Smooth muscle cell (in vitro differentiated cells): ENCODE measurements at regions not wholly inside any gene's neighbourhood (a gene's known extent, or its start where the extent isn't known, plus 50 kb on each side); places are given as distances from the start of the nearest gene placed in this dataset.

Experiments
- DNase-seq: peaks from one replicate; lab custom pipeline; 2025; ENCODE audit not compliant: unreplicated experiment; lab: John Stamatoyannopoulos, UW
- H2AFZ ChIP-seq: fragments of 200-600 bp; sonication (generic); 2 replicates; pipeline ENCODE4 v1.6.0; 2016; ENCODE audit warnings: antibody characterized with exemption, low read depth, mild to moderate bottlenecking
- H3F3A ChIP-seq: fragments of 200-600 bp; sonication (generic); 2 replicates; pipeline ENCODE4 v1.6.0; 2017; ENCODE audit warnings: antibody characterized with exemption, low read depth
- H3K27ac ChIP-seq: fragments of 200-600 bp; sonication (generic); 2 replicates; pipeline ENCODE4 v1.5.1; 2016; ENCODE audit warnings: low read depth, mild to moderate bottlenecking
- H3K27me3 ChIP-seq: fragments of 200-600 bp; sonication (generic); 2 replicates; pipeline ENCODE4 v1.6.1; 2016; ENCODE audit warnings: low read depth, mild to moderate bottlenecking
- H3K36me3 ChIP-seq: fragments of 200-600 bp; sonication (generic); 2 replicates; pipeline ENCODE4 v1.5.1; 2016; ENCODE audit warnings: low read depth
- H3K4me1 ChIP-seq: fragments of 200-600 bp; sonication (generic); 2 replicates; pipeline ENCODE4 v1.5.1; 2016; ENCODE audit warnings: low read depth
- H3K4me2 ChIP-seq: fragments of 200-600 bp; sonication (generic); 2 replicates; pipeline ENCODE4 v1.6.0; 2016; ENCODE audit warnings: mild to moderate bottlenecking
- H3K4me3 ChIP-seq: fragments of 200-600 bp; sonication (generic); 2 replicates; pipeline ENCODE4 v1.5.1; 2016; ENCODE audit warnings: mild to moderate bottlenecking
- H3K79me2 ChIP-seq: fragments of 200-600 bp; sonication (generic); 2 replicates; pipeline ENCODE4 v1.6.0; 2016; ENCODE audit warnings: low read depth, mild to moderate bottlenecking
- H3K9ac ChIP-seq: fragments of 200-600 bp; sonication (generic); 2 replicates; pipeline ENCODE4 v1.6.0; 2016; ENCODE audit warnings: low read depth
- H3K9me3 ChIP-seq: fragments of 200-600 bp; sonication (generic); replicated peaks from 2 replicates; pipeline ENCODE4 v1.5.1; 2016; ENCODE audit warnings: low read depth
- H4K20me1 ChIP-seq: fragments of 200-600 bp; sonication (generic); 2 replicates; pipeline ENCODE4 v1.6.0; 2016; ENCODE audit warnings: low read depth
- WGBS: methylation state at CpG from one replicate; pipeline ENCODE4 v1.1.7; 2016; ENCODE audit warnings: low lambda C conversion rate; 5-methylcytosine and 5-hydroxymethylcytosine counted together
- TF ChIP-seq, protein P1 (sequence below): fragments of 200-600 bp; sonication (generic); IDR thresholded peaks from 2 replicates; pipeline ENCODE4 v1.5.1; 2017; ENCODE audit warnings: borderline replicate concordance, mild to moderate bottlenecking, antibody characterized with exemption; ENCODE audit not compliant: insufficient read depth, poor library complexity, severe bottlenecking

DNA sequence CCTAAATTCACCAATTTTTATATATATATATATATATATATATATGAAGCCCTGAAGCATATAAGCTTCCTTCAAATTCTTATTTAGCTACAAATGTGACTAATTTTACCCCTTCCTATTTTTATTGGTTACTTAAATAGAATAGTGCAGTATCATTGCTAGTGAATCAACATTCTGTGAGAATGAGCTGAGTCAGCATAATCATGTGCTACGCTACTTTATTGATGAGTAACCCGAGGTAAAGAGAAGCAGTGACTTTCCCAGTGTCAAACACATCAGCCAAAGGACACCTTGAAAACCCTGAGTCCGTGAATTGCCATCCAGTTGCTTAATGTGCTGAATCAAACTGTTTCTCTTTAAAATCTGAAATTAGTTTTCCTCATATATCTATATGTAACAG lies 546.2 kb downstream of the DMRTA1 start:
- TF ChIP-seq, protein P1, sequence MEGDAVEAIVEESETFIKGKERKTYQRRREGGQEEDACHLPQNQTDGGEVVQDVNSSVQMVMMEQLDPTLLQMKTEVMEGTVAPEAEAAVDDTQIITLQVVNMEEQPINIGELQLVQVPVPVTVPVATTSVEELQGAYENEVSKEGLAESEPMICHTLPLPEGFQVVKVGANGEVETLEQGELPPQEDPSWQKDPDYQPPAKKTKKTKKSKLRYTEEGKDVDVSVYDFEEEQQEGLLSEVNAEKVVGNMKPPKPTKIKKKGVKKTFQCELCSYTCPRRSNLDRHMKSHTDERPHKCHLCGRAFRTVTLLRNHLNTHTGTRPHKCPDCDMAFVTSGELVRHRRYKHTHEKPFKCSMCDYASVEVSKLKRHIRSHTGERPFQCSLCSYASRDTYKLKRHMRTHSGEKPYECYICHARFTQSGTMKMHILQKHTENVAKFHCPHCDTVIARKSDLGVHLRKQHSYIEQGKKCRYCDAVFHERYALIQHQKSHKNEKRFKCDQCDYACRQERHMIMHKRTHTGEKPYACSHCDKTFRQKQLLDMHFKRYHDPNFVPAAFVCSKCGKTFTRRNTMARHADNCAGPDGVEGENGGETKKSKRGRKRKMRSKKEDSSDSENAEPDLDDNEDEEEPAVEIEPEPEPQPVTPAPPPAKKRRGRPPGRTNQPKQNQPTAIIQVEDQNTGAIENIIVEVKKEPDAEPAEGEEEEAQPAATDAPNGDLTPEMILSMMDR: no peak
- no peak overlapping the region for H2AFZ ChIP-seq
- DNase-seq: no peak

GRCh38 chr9:22997923-22998322 lies 551.3 kb downstream of the DMRTA1 start:
- H3K79me2 ChIP-seq: no peaks in the 10 kb centered on the region
- TF ChIP-seq, protein P1: no peak
- DNase-seq: no peak
- no peak overlapping the region for H3K4me2 ChIP-seq
- 90% methylated on average over 4 of the region's 4 CpGs for WGBS
- H3K27me3 ChIP-seq: no peaks in the 10 kb centered on the region
- H3F3A ChIP-seq: no peaks in the 10 kb centered on the region
- H3K36me3 ChIP-seq: no peaks in the 10 kb centered on the region
- H3K4me1 ChIP-seq: no peaks in the 10 kb centered on the region
- H3K4me3 ChIP-seq: no peak overlapping the region
- H3K27ac ChIP-seq: no peak overlapping the region
- H3K9ac ChIP-seq: no peak overlapping the region
- H3K9me3 ChIP-seq: peaks cover 10% of the 10 kb centered on the region
- H2AFZ ChIP-seq: no peak overlapping the region
- H4K20me1 ChIP-seq: no peaks in the 10 kb centered on the region

More for the DNA sequence above, 546.2 kb downstream of the DMRTA1 start:
- no peaks in the 10 kb centered on the region for H3F3A ChIP-seq
- no peak overlapping the region for H3K27ac ChIP-seq
- no peak overlapping the region for H3K4me3 ChIP-seq
- peaks cover 7% of the 10 kb centered on the region for H3K9me3 ChIP-seq
- H3K36me3 ChIP-seq: no peaks in the 10 kb centered on the region
- H3K79me2 ChIP-seq: no peaks in the 10 kb centered on the region
- H3K4me2 ChIP-seq: no peak overlapping the region
- 86% methylated on average over 3 of the region's 3 CpGs for WGBS
- H3K27me3 ChIP-seq: no peaks in the 10 kb centered on the region
- H4K20me1 ChIP-seq: no peaks in the 10 kb centered on the region
- H3K4me1 ChIP-seq: no peaks in the 10 kb centered on the region
- no peak overlapping the region for H3K9ac ChIP-seq

- no peak overlapping the region for H3K4me2 ChIP-seq
- H3K79me2 ChIP-seq: no peaks in the 10 kb centered on the region
- H3K36me3 ChIP-seq: no peaks in the 10 kb centered on the region
- no peaks in the 10 kb centered on the region for H3K9me3 ChIP-seq
- WGBS: 80% methylated on average over 5 of the region's 5 CpGs
- no peak overlapping the region for H3K9ac ChIP-seq
- no peak for DNase-seq
- H4K20me1 ChIP-seq: no peaks in the 10 kb centered on the region
- H3K4me3 ChIP-seq: no peak overlapping the region
- H3K27ac ChIP-seq: no peak overlapping the region
- H3K4me1 ChIP-seq: no peaks in the 10 kb centered on the region
- H2AFZ ChIP-seq: no peak overlapping the region
- H3K27me3 ChIP-seq: no peaks in the 10 kb centered on the region
- TF ChIP-seq, protein P1: no peak
- no peaks in the 10 kb centered on the region for H3F3A ChIP-seq
Observed at GRCh38 chr9:23005156-23005555, 558.5 kb downstream of the DMRTA1 start.

GRCh38 chr9:23006127-23006526 lies 559.5 kb downstream of the DMRTA1 start:
- no peaks in the 10 kb centered on the region for H3K9me3 ChIP-seq
- no peaks in the 10 kb centered on the region for H3K4me1 ChIP-seq
- H3K9ac ChIP-seq: no peak overlapping the region
- no peak overlapping the region for H2AFZ ChIP-seq
- TF ChIP-seq, protein P1: no peak
- no peak overlapping the region for H3K27ac ChIP-seq
- no peaks in the 10 kb centered on the region for H3F3A ChIP-seq
- H3K79me2 ChIP-seq: no peaks in the 10 kb centered on the region
- no peak overlapping the region for H3K4me2 ChIP-seq
- H3K27me3 ChIP-seq: no peaks in the 10 kb centered on the region
- H3K36me3 ChIP-seq: no peaks in the 10 kb centered on the region
- H4K20me1 ChIP-seq: no peaks in the 10 kb centered on the region
- no peak overlapping the region for H3K4me3 ChIP-seq
- 92% methylated on average over 1 of the region's 1 CpG for WGBS
- DNase-seq: no peak
